HG02678 (cell line): ENCODE measurements at regions not wholly inside any gene's neighbourhood (a gene's known extent, or its start where the extent isn't known, plus 50 kb on each side); places are given as distances from the start of the nearest gene placed in this dataset.

Source experiments
- ATAC-seq: cut with Tn5 transposase; IDR thresholded peaks from one replicate; pipeline ENCODE4 v1.9.1; 2021; ENCODE audit warnings: mild to moderate bottlenecking, moderate library complexity; ENCODE audit not compliant: unreplicated experiment

- ATAC-seq, result no peak
Observed at GRCh38 chr5:166436872-166437271, 1854.6 kb upstream of the WWC1 start.

- ATAC-seq, result no peak
Observed at GRCh38 chr5:166486348-166486747, 1805.1 kb upstream of the WWC1 start.

- ATAC-seq, result no peak
Observed at GRCh38 chr5:166488560-166488959, 1802.9 kb upstream of the WWC1 start.

- ATAC-seq, result no peak
Observed at GRCh38 chr5:166493040-166493439, 1798.4 kb upstream of the WWC1 start.

GRCh38 chr5:166493612-166494011, 1797.8 kb upstream of the WWC1 start:
- ATAC-seq, result no peak

- no peak for ATAC-seq
Observed at GRCh38 chr5:166497496-166498104, 1793.8 kb upstream of the WWC1 start.

- ATAC-seq, result no peak
Observed at GRCh38 chr5:166499447-166500240, 1791.8 kb upstream of the WWC1 start.

- no peak for ATAC-seq
Observed at GRCh38 chr5:166503506-166503905, 1787.9 kb upstream of the WWC1 start.

GRCh38 chr5:166505067-166505466, 1786.4 kb upstream of the WWC1 start:
- ATAC-seq, result no peak

- no peak for ATAC-seq
Observed at GRCh38 chr5:166505544-166505943, 1785.9 kb upstream of the WWC1 start.

GRCh38 chr5:166507810-166508425, 1783.5 kb upstream of the WWC1 start:
- ATAC-seq, result no peak

GRCh38 chr5:166509085-166509484, 1782.4 kb upstream of the WWC1 start:
- no peak for ATAC-seq

GRCh38 chr5:166517976-166518375, 1773.5 kb upstream of the WWC1 start:
- ATAC-seq, result no peak

- ATAC-seq, result no peak
Observed at GRCh38 chr5:166523206-166523605, 1768.2 kb upstream of the WWC1 start.

- no peak for ATAC-seq
Observed at GRCh38 chr5:166529200-166529599, 1762.2 kb upstream of the WWC1 start.

- ATAC-seq, result no peak
Observed at GRCh38 chr5:166532456-166533220, 1758.8 kb upstream of the WWC1 start.

- no peak for ATAC-seq
Observed at GRCh38 chr5:166535641-166536040, 1755.8 kb upstream of the WWC1 start.

- ATAC-seq, result no peak
Observed at GRCh38 chr5:166540156-166540555, 1751.3 kb upstream of the WWC1 start.

GRCh38 chr5:166551384-166551783, 1740.1 kb upstream of the WWC1 start:
- no peak for ATAC-seq

- ATAC-seq, result no peak
Observed at GRCh38 chr5:166553778-166554177, 1737.7 kb upstream of the WWC1 start.

- no peak for ATAC-seq
Observed at GRCh38 chr5:166561759-166562158, 1729.7 kb upstream of the WWC1 start.
